ENCODE measurements at regions not wholly inside any gene's neighbourhood (a gene's known extent, or its start where the extent isn't known, plus 50 kb on each side); places are given as distances from the start of the nearest gene placed in this dataset.

DNA sequence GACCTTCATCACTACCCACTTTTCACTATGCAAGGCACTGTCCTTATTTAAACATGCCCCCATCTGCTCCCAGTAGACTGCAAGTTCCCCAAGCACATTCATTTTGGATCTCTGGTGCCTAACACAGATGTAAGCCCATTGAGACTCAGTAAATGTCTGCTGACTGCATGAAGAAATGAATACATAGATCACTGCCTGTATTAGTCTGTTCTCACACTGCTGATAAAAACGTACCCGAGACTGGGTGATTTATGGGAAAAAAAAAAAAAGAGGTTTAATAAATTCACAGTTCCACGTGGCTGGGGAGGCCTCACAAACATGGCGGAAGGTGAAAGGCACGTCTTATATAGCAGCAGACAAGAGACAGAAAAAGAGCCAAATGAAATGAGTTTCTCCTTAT lies 204.9 kb downstream of the ATG4C start:
- TF ChIP-seq, protein P1, sequence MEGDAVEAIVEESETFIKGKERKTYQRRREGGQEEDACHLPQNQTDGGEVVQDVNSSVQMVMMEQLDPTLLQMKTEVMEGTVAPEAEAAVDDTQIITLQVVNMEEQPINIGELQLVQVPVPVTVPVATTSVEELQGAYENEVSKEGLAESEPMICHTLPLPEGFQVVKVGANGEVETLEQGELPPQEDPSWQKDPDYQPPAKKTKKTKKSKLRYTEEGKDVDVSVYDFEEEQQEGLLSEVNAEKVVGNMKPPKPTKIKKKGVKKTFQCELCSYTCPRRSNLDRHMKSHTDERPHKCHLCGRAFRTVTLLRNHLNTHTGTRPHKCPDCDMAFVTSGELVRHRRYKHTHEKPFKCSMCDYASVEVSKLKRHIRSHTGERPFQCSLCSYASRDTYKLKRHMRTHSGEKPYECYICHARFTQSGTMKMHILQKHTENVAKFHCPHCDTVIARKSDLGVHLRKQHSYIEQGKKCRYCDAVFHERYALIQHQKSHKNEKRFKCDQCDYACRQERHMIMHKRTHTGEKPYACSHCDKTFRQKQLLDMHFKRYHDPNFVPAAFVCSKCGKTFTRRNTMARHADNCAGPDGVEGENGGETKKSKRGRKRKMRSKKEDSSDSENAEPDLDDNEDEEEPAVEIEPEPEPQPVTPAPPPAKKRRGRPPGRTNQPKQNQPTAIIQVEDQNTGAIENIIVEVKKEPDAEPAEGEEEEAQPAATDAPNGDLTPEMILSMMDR (conservative IDR thresholded peaks at IDR 0.05) = no peak
- TF ChIP-seq EZH2 (IDR thresholded peaks at IDR 0.05; ENCODE audit: low read depth) = no peak
